ENCODE measurements at regions not wholly inside any gene's neighbourhood (a gene's known extent, or its start where the extent isn't known, plus 50 kb on each side); places are given as distances from the start of the nearest gene placed in this dataset.

GRCh38 chr3:70571696-70572095, 259.3 kb upstream of the MDFIC2 start:
- no peak overlapping the region for H3K27ac ChIP-seq
- no peak for TF ChIP-seq ZFX (IDR thresholded peaks at IDR 0.05)
- TF ChIP-seq, protein P1, sequence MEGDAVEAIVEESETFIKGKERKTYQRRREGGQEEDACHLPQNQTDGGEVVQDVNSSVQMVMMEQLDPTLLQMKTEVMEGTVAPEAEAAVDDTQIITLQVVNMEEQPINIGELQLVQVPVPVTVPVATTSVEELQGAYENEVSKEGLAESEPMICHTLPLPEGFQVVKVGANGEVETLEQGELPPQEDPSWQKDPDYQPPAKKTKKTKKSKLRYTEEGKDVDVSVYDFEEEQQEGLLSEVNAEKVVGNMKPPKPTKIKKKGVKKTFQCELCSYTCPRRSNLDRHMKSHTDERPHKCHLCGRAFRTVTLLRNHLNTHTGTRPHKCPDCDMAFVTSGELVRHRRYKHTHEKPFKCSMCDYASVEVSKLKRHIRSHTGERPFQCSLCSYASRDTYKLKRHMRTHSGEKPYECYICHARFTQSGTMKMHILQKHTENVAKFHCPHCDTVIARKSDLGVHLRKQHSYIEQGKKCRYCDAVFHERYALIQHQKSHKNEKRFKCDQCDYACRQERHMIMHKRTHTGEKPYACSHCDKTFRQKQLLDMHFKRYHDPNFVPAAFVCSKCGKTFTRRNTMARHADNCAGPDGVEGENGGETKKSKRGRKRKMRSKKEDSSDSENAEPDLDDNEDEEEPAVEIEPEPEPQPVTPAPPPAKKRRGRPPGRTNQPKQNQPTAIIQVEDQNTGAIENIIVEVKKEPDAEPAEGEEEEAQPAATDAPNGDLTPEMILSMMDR (conservative IDR thresholded peaks at IDR 0.05) = no peak

- TF ChIP-seq, protein P1 (conservative IDR thresholded peaks at IDR 0.05) = no peak
- no peak for TF ChIP-seq ZFX (IDR thresholded peaks at IDR 0.05)
- H3K27ac ChIP-seq = no peak overlapping the region
Observed at GRCh38 chr3:70570584-70570983, 258.1 kb upstream of the MDFIC2 start.

DNA sequence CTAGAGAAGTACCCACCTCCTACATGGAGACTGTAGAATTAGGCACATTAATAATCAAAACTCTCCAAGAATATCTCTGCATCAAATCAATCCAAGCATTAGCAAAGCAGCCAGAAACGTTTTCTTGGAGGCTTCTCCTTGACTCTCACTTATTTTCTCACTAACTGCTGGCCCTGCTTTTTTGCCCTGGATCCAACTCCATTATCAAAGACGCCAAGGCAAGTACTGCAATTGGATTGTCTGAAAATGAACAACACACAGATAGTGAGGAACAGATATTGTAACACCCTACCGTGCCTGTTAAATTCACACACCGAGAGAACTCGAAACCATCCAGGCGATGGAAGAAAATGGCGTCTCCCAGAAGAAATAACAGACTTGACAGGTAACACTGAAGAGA, 256.2 kb upstream of the MDFIC2 start:
- H3K27ac ChIP-seq = no peak overlapping the region
- TF ChIP-seq, protein P1 (conservative IDR thresholded peaks at IDR 0.05) = no peak
- TF ChIP-seq ZFX (IDR thresholded peaks at IDR 0.05) = no peak

GRCh38 chr3:70565861-70566260, 253.4 kb upstream of the MDFIC2 start:
- no peak overlapping the region for H3K27ac ChIP-seq
- TF ChIP-seq, protein P1 (conservative IDR thresholded peaks at IDR 0.05) = no peak
- no peak for TF ChIP-seq ZFX (IDR thresholded peaks at IDR 0.05)

- TF ChIP-seq, protein P1 (conservative IDR thresholded peaks at IDR 0.05) = no peak
- no peak for TF ChIP-seq ZFX (IDR thresholded peaks at IDR 0.05)
Observed at GRCh38 chr3:70564552-70564951, 252.1 kb upstream of the MDFIC2 start.

GRCh38 chr3:70561796-70562195, 249.4 kb upstream of the MDFIC2 start:
- TF ChIP-seq ZFX (IDR thresholded peaks at IDR 0.05) = no peak
- TF ChIP-seq, protein P1 (conservative IDR thresholded peaks at IDR 0.05) = no peak
- H3K27ac ChIP-seq = no peak overlapping the region

More at GRCh38 chr3:70564552-70564951, 252.1 kb upstream of the MDFIC2 start:
- H3K27ac ChIP-seq = no peak overlapping the region

- no peak overlapping the region for H3K27ac ChIP-seq
- TF ChIP-seq, protein P1 (conservative IDR thresholded peaks at IDR 0.05) = no peak
- no peak for TF ChIP-seq ZFX (IDR thresholded peaks at IDR 0.05)
Observed at GRCh38 chr3:70558956-70559355, 246.5 kb upstream of the MDFIC2 start.

All from C4-2B (cell line).